Keratinocyte (primary cell): ENCODE measurements at regions not wholly inside any gene's neighbourhood (a gene's known extent, or its start where the extent isn't known, plus 50 kb on each side); places are given as distances from the start of the nearest gene placed in this dataset.

Source experiments
- DNase-seq: peaks from one replicate; pipeline ENCODE4 v3.0.0-alpha.2; 2011; ENCODE audit warnings: low read depth, missing footprints, low spot score
- FAIRE-seq: peaks from 2 replicates; lab custom pipeline; 2011; peaks lifted over from hg19 to GRCh38; lab: Jason Lieb, UNC
- H2AFZ ChIP-seq: 2 replicates; pipeline ENCODE4 v1.6.0; 2012; ENCODE audit warnings: low read length, control low read depth, inconsistent platforms; ENCODE audit not compliant: control insufficient read depth
- H3K27ac ChIP-seq: 2 replicates; pipeline ENCODE4 v1.5.1; 2011; ENCODE audit warnings: low read length; ENCODE audit not compliant: control insufficient read depth, insufficient read depth
- H3K27me3 ChIP-seq: 3 replicates; pipeline ENCODE4 v1.6.0; 2011; ENCODE audit warnings: low read length; ENCODE audit not compliant: control insufficient read depth, insufficient read depth; ENCODE audit errors: extremely low read depth
- H3K36me3 ChIP-seq, 2 experiments: 2 replicates in 1 of 2; 3 replicates in 1 of 2; pipeline ENCODE4 v1.5.1; 2011; ENCODE audit warnings: low read length in 2 of 2, mild to moderate bottlenecking in 1 of 2; ENCODE audit not compliant: control insufficient read depth in 2 of 2, insufficient read depth in 2 of 2; ENCODE audit errors: extremely low read depth in 1 of 2
- H3K4me1 ChIP-seq: 3 replicates; pipeline ENCODE4 v1.5.1; 2011; ENCODE audit warnings: low read length; ENCODE audit not compliant: control insufficient read depth, insufficient read depth; ENCODE audit errors: extremely low read depth
- H3K4me2 ChIP-seq: 3 replicates; pipeline ENCODE4 v1.6.0; 2011; ENCODE audit warnings: low read depth, low read length; ENCODE audit not compliant: control insufficient read depth, insufficient read depth; ENCODE audit errors: extremely low read depth
- H3K4me3 ChIP-seq, 3 experiments: fragments of 200-600 bp in 1 of 3; sonication (generic) in 1 of 3; 2 replicates in 2 of 3; 3 replicates in 1 of 3; pipeline ENCODE4 v1.5.1; 2011 to 2016; ENCODE audit warnings: low read length in 3 of 3, mild to moderate bottlenecking in 3 of 3, control low read depth in 2 of 3, inconsistent platforms in 1 of 3, low read depth in 1 of 3, mixed read lengths in 1 of 3, mixed run types in 1 of 3, moderate library complexity in 1 of 3; ENCODE audit not compliant: control insufficient read depth in 2 of 3, insufficient read depth in 2 of 3; ENCODE audit errors: extremely low read depth in 1 of 3
- H3K79me2 ChIP-seq: 2 replicates; pipeline ENCODE4 v1.6.0; 2012; ENCODE audit warnings: low read length; ENCODE audit not compliant: control insufficient read depth, insufficient read depth
- H3K9ac ChIP-seq: 3 replicates; pipeline ENCODE4 v1.6.0; 2011; ENCODE audit warnings: low read length; ENCODE audit not compliant: control insufficient read depth, insufficient read depth; ENCODE audit errors: extremely low read depth
- H3K9me1 ChIP-seq: 3 replicates; pipeline ENCODE4 v1.6.0; 2011; ENCODE audit warnings: low read length; ENCODE audit not compliant: control insufficient read depth, insufficient read depth; ENCODE audit errors: extremely low read depth
- H3K9me3 ChIP-seq: 2 replicates; pipeline ENCODE4 v1.5.1; 2012; ENCODE audit warnings: low read depth, low read length; ENCODE audit not compliant: control insufficient read depth
- H4K20me1 ChIP-seq: 3 replicates; pipeline ENCODE4 v1.6.0; 2011; ENCODE audit warnings: low read length; ENCODE audit not compliant: control insufficient read depth, insufficient read depth; ENCODE audit errors: extremely low read depth
- EZH2 ChIP-seq: IDR thresholded peaks from one replicate; pipeline ENCODE4 v1.6.1; 2012; ENCODE audit warnings: inconsistent platforms, mild to moderate bottlenecking, low read length, moderate library complexity
- dilution Hi-C: fragments of 300-500 bp; cut with MboI; formaldehyde crosslinking; loops from one replicate; pipeline ENCODE4 v1.7.0; 2020; ENCODE audit warnings: low sequenced_read_pairs; ENCODE audit not compliant: extremely low pct_ligation_motif_present
- TF ChIP-seq, protein P1 (sequence below), 3 experiments: IDR thresholded peaks in 1 of 3; conservative IDR thresholded peaks in 1 of 3; optimal IDR thresholded peaks in 1 of 3; 2 replicates in 2 of 3; 3 replicates in 1 of 3; pipeline versions ENCODE3 to v1.5.1; 2011; ENCODE audit warnings: low read length in 3 of 3, mild to moderate bottlenecking in 3 of 3, moderate library complexity in 2 of 3, control low read depth in 1 of 3, inconsistent platforms in 1 of 3; ENCODE audit not compliant: insufficient read depth in 2 of 3; ENCODE audit errors: extremely low read depth in 1 of 3

DNA sequence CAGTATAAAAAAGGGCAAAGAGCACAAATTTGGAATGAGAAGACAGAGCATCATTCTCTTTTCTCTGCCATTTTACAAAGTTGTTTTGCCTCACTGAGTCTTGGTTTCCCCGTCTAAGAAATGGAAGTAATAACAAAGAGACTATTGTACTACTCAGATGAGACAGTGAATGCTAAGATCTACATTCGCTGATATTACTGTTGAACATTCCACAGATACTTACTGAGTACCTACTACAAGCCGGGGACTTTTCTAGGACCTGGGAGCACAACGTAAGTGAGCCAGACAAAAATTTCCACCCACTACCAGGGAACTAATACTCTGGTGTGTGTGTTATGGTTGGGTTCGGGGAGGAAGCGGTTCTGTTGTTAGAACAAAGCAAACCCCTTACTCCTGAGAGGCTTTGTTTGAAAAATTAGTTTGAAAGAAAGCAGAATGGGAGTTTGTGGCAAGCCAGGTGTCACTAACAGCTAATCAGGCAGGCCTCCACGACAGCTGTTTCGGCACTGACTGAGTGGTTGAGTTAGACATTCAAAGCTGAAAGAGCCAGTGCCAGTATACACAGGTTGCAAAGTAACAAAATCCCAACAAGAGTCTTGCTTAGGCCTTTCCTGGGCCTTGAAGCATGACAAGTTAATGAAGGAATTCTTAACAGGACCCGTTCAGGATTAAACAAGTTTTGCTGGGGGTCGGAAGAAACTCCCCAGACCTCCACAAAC lies 458.3 kb downstream of the EDEM1 start:
- H4K20me1 ChIP-seq = no peaks in the 10 kb centered on the region

DNA sequence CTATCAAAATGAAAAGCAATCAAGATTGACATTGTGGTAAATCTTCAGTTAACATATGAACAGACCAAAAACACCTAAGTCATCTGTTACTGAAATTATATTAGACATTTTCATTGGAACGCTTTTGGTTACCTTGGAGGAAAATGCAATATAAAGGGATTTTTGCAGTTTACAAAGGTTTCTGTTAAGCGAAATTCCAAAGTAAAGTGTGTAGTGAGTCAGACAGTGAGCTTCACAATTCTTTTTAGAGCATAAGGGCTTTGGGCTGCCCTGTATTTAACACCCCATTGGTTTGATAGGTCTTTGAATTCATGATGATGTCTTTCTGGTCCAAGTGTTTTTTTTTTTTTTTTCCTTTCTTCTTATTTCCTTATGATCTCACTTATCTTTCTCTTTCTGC lies 462.8 kb downstream of the EDEM1 start:
- no peaks in the 10 kb centered on the region for H4K20me1 ChIP-seq
- H3K27ac ChIP-seq = no peak overlapping the region
- no peaks in the 10 kb centered on the region for H3K79me2 ChIP-seq
- no peak overlapping the region for H3K4me2 ChIP-seq
- FAIRE-seq = no peak
- no peak overlapping the region for H3K9ac ChIP-seq
- H3K36me3 ChIP-seq = no peaks in the 10 kb centered on the region
- dilution Hi-C loops = no loop called here
- H3K4me3 ChIP-seq = no peak overlapping the region
- H3K9me1 ChIP-seq = no peaks in the 10 kb centered on the region
- DNase-seq = no peak
- H2AFZ ChIP-seq = no peak overlapping the region
- H3K27me3 ChIP-seq = no peaks in the 10 kb centered on the region
- no peaks in the 10 kb centered on the region for H3K9me3 ChIP-seq
- no peak for TF ChIP-seq EZH2
- TF ChIP-seq, protein P1, sequence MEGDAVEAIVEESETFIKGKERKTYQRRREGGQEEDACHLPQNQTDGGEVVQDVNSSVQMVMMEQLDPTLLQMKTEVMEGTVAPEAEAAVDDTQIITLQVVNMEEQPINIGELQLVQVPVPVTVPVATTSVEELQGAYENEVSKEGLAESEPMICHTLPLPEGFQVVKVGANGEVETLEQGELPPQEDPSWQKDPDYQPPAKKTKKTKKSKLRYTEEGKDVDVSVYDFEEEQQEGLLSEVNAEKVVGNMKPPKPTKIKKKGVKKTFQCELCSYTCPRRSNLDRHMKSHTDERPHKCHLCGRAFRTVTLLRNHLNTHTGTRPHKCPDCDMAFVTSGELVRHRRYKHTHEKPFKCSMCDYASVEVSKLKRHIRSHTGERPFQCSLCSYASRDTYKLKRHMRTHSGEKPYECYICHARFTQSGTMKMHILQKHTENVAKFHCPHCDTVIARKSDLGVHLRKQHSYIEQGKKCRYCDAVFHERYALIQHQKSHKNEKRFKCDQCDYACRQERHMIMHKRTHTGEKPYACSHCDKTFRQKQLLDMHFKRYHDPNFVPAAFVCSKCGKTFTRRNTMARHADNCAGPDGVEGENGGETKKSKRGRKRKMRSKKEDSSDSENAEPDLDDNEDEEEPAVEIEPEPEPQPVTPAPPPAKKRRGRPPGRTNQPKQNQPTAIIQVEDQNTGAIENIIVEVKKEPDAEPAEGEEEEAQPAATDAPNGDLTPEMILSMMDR (optimal IDR thresholded peaks at IDR 0.05 in 1 of 3, IDR thresholded peaks at IDR 0.05 in 1 of 3, conservative IDR thresholded peaks at IDR 0.05 in 1 of 3; ENCODE audit: extremely low read depth in 1 of 3, insufficient read depth in 2 of 3, low read length in 3 of 3) = no peak
- no peaks in the 10 kb centered on the region for H3K4me1 ChIP-seq

More for the DNA sequence above, 458.3 kb downstream of the EDEM1 start:
- Histone ChIP-seq H3K4me2 (no peak overlapping the region), H3K36me3 (no peaks in the 10 kb centered on the region), H3K79me2 (no peaks in the 10 kb centered on the region), H3K27me3 (no peaks in the 10 kb centered on the region), H2AFZ (no peak overlapping the region), H3K4me3 (no peak overlapping the region), H3K9me1 (no peaks in the 10 kb centered on the region), H3K9ac (no peak overlapping the region), H3K27ac (no peak overlapping the region), H3K9me3 (no peaks in the 10 kb centered on the region), H3K4me1 (no peaks in the 10 kb centered on the region)
- DNase-seq (no peak), FAIRE-seq (no peak)
- TF ChIP-seq, protein P1 (optimal IDR thresholded peaks at IDR 0.05 in 1 of 3, IDR thresholded peaks at IDR 0.05 in 1 of 3, conservative IDR thresholded peaks at IDR 0.05 in 1 of 3; ENCODE audit: extremely low read depth in 1 of 3, insufficient read depth in 2 of 3, low read length in 3 of 3) = no peak
- no peak for TF ChIP-seq EZH2
- dilution Hi-C loops = no loop called here
